ENCODE measurements at regions not wholly inside any gene's neighbourhood (a gene's known extent, or its start where the extent isn't known, plus 50 kb on each side); places are given as distances from the start of the nearest gene placed in this dataset.

DNA sequence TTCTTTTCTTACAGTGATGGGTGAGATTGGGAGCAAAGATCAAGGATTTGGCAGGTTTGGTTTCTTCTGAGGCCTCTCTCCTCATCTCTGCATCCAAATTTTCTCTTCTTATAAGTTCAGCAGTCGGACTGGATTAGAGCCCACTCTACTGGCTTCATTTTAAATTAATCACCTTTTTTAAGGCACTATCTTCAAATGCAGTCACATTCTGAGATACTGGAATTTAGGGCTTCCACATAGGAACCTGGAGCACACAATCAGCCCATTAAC lies 56.5 kb upstream of the PLSCR4 start:
- TF ChIP-seq, protein P1, sequence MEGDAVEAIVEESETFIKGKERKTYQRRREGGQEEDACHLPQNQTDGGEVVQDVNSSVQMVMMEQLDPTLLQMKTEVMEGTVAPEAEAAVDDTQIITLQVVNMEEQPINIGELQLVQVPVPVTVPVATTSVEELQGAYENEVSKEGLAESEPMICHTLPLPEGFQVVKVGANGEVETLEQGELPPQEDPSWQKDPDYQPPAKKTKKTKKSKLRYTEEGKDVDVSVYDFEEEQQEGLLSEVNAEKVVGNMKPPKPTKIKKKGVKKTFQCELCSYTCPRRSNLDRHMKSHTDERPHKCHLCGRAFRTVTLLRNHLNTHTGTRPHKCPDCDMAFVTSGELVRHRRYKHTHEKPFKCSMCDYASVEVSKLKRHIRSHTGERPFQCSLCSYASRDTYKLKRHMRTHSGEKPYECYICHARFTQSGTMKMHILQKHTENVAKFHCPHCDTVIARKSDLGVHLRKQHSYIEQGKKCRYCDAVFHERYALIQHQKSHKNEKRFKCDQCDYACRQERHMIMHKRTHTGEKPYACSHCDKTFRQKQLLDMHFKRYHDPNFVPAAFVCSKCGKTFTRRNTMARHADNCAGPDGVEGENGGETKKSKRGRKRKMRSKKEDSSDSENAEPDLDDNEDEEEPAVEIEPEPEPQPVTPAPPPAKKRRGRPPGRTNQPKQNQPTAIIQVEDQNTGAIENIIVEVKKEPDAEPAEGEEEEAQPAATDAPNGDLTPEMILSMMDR (conservative IDR thresholded peaks at IDR 0.05), result no peak
- no peak for TF ChIP-seq EZH2 (IDR thresholded peaks at IDR 0.05; ENCODE audit: low read depth)

All from PC-9 (cell line).